CMK (cell line): ENCODE measurements at regions not wholly inside any gene's neighbourhood (a gene's known extent, or its start where the extent isn't known, plus 50 kb on each side); places are given as distances from the start of the nearest gene placed in this dataset.
A peak's percentile ranks its signal among the peaks of the same experiment; 100 is the strongest.

Experiments
- DNase-seq: peaks from one replicate; pipeline ENCODE4 v3.0.0-alpha.2; 2010; ENCODE audit warnings: low read depth

- no peak for DNase-seq
These were observed 108.4 kb upstream of the RASGRP1 start for GRCh38 chr15:38672814-38673670.

DNA sequence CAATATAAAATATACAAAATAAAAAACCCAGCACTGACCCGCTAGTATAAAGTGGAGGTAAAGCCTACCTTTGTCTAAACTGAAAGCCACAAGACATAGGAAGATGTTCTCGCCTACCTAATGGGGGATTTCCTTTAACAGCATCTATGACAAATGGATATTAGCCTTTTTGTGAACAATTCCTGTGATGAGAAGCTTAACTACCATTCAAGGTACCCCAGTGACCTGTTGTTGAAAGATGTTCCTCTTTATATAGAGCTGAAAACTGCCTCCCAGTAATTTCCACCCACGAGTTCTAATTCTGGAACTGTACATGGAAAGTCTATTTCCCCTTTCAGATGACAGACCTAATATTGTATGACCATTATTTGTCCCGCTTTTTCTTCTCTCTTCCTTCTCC, 109.8 kb upstream of the RASGRP1 start:
- no peak for DNase-seq

DNA sequence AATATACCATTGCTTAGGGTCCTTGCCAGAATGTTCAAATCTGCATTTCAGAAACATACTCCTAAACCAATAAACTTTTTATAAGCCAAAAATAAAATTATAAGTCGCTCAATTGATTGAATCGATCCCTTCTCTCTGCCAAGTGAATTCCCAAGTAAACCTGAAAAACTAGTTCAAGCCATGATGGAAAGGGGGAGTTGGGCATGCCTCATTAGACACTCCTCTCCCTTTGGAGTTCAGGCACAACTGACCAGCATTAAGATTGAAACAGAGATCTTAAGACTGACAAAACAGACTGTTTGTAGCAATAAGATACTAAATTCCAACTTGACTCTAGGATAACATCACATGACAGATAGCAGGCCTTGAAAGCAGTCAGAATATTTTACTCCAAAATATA, 113.7 kb upstream of the RASGRP1 start:
- no peak for DNase-seq

GRCh38 chr15:38680775-38681174, 116.2 kb upstream of the RASGRP1 start:
- DNase-seq = no peak

DNA sequence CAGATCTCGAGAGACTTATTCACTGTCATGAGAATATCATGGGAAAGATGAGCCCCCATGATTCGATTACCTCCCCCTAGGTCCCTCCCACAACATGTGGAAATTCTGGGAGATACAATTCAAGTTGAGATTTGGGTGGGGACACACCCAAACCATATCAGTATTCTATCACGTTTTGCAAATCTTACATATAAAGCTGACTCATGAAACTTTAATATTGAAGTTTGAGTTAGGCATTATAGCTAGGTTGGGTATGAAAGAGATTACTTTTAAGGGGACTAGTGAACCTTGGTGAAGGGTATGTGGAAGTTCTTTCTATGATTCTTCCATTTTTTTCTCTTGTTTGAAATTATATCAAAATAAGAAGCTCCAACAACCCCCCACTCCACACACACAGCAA, 117.7 kb upstream of the RASGRP1 start:
- DNase-seq = no peak

DNA sequence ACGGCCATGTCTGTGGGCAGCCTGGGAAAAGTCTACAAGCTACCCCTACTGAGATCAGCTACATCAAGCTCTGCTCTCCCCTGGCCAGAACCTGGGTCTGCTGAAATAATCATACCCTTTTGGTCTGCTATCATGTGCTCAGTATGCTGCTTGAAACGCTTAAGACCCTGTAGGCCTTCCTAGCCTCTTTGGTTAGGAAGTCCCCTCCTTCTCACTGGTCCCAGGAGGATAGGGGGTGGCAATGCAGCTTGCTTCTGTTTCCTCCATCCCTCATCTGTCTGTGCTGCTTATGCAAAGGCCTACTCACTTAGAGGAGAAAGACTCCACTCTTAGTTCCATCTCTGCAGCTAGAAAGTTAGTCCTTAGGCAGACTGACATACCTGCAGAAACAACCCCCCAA, 118.2 kb upstream of the RASGRP1 start:
- no peak for DNase-seq

GRCh38 chr15:38683382-38684242, 119.0 kb upstream of the RASGRP1 start:
- no peak for DNase-seq

DNA sequence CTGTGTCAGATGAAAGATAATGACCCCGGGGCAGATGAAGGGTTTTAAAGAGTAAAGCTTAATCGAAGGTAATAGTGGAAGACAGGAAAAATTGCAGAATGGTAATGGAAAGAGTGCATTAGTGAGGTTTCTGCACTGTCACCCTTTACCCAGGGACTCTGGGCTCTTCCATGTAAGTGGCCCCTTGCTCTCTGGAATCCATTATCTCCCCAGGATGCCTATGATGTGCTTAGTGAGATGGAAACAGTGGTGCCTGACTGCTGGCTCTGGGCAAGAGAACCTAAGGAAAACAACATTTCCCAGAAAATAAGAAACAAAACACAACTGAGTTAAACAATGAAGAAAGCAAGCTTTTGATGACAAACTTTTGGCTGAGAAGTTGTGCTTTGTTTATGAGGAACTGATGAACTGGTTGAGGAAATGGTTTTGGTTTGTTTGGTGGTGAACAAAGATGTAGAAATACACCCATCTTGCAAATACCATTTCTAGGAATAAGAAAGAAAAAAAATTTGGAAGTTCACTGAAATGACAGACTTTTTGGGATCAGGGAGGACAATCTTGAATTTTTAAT, 119.9 kb upstream of the RASGRP1 start:
- no peak for DNase-seq

- DNase-seq = no peak
These were observed 121.2 kb upstream of the RASGRP1 start for GRCh38 chr15:38685686-38686339.

GRCh38 chr15:38687340-38687739, 122.7 kb upstream of the RASGRP1 start:
- DNase-seq = no peak

- DNase-seq = no peak
These were observed 123.3 kb upstream of the RASGRP1 start for GRCh38 chr15:38687775-38688495.

DNA sequence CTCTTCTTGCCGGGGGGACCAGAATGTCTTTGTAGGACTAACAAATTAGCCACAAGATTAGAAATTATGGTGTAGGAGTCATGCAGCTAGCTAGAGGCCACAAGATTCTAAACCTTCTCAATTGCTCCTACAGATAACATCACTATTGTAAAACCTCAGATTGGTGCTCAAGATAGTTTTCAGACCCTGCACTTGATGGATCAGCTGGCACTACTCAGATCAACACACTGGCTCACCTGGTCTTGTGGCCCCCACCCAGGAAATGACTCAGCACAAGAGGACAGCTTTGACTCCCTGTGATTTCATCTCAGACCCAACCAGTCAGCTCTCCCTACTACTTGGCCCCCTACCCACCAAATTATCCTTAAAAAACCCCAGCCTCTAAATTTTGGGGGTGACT, 124.1 kb upstream of the RASGRP1 start:
- no peak for DNase-seq

GRCh38 chr15:38689522-38689921, 124.9 kb upstream of the RASGRP1 start:
- no peak for DNase-seq

DNA sequence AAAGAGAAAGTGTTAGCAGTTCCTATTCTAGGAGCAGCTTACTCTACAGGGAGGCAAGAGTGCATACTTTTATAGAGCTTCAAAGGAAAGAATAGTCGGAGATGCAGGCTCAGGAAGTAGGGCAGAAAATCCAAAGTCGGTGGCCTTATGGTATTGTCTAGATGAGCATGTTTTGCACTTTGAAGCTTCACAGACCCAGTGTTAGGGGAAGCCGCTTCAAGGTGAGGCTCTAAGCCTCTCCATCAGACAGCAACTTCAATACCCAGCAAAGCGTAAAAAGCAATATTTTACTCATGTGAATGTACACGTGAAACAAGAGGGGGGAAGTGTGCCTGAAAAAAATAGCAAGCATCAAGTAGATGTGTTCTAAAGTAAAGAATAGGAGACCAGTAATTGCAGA, 125.6 kb upstream of the RASGRP1 start:
- DNase-seq = no peak

DNA sequence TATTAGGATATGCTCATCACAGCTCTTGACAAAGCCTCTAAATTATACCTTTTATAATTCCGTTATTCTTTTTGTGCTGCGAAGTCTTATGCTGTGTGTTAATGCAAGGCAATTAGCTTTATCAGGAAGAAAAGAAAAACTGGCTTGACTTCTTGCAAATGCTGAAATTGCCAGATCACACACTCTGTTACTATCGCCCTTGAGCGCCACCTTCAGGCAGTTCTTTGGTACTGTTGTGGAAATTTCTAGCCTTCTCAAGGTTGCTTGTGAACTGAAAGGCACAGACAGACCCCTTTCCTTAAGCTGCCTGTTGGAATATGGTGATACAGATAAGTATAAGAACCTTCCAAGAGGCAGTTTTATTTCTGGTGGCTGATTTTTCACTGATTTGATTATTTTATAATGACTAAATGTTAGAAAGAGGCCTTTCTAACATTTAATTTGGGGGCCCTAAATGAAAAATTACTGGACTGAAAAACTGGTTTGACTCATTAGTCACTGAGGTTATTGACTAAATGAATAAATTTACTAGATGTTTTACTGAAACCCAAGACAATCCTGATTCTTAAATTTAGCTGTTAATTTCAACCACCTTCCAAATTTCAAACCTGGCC, 126.2 kb upstream of the RASGRP1 start:
- DNase-seq = peak; percentile 53

DNA sequence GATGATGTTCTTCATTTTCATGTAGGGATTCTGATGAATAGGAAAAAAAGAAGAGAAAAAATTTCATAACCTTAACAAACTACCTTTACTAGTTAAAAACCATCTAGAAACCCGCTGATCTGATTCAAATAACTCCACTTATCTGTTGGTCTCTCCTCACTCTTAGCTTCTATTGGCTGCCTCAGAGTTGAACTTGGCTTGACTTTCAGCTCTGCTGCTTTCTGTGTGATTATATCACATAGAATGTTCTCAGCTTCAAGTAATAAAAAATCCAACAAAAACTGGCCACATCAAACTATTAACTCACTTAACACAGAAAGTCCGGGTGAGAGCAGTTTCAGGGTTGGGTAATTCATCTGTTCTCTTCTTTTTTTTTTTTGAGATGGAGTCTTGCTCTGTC, 126.8 kb upstream of the RASGRP1 start:
- no peak for DNase-seq

- no peak for DNase-seq
These were observed 127.6 kb upstream of the RASGRP1 start for GRCh38 chr15:38691965-38692788.

DNA sequence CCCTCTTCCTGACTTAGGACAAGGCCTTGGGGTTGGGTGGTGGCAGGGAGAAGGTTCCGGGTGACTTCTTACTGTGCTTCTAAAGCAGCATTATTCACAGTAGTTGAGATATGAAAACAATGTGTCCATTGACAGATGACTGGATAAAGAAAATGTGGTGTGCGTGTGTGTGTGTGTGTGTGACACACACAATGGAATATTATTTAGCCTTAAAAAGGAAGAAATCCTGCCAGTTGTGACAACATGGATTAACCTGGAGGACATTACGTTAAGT, 128.1 kb upstream of the RASGRP1 start:
- DNase-seq = no peak

DNA sequence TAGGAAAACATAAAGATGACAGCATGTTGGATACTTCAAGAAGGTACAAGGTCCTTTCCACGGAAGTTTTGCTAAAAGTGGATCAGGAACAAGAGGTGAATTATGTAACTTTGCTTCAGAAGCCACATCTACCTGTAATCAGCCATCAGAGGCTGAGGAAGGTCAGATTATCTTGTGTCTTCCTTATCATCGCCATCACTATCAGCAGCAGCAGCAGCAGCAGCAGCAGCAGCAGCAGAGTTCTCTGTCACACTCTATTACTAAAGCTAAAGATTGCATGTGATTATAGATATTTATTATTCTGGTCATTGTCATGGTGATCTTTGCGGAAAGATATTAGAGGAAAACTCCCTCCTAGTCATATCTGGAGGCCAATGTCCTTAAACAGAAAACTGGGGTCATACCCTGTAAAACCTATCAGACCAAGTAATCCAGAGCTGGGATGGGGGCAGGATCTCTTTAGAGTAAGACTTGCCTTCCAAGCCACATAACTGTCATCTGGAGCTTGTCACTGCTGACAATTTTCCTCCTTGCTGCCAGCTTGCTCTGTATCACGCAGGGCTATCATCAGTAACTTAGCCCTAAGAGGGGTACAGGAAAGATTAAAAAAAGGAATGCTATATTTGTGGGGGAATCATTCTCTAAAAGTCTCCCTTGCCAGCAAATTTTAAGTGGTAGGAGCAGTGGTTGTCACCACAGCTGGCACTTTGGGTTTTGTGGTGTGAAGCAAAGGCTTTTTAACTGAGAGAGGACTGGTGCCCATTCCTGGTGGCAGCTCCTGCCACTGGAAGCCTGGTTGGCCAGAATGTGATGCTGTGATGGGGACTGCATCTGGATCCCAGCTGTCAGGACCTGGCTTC, 130.9 kb upstream of the RASGRP1 start:
- DNase-seq = no peak
